ENCODE measurements at regions not wholly inside any gene's neighbourhood (a gene's known extent, or its start where the extent isn't known, plus 50 kb on each side); places are given as distances from the start of the nearest gene placed in this dataset.

GRCh38 chr13:26968431-26969341 lies 202.9 kb downstream of the USP12 start:
- TF ChIP-seq CTCF (IDR thresholded peaks at IDR 0.05) (no peak), POLR2A (IDR thresholded peaks at IDR 0.05) (no peak)
